UCSD-AML1 (cell line): ENCODE measurements at regions not wholly inside any gene's neighbourhood (a gene's known extent, or its start where the extent isn't known, plus 50 kb on each side); places are given as distances from the start of the nearest gene placed in this dataset.
"Not testable (repeated sequence)": the region's sequence is repeated elsewhere in the genome, so short reads cannot be mapped to it uniquely, and the experiment has no call there.

Experiments
- DNase-seq: peaks from one replicate; lab custom pipeline; 2025; ENCODE audit not compliant: unreplicated experiment; lab: John Stamatoyannopoulos, UW

DNA sequence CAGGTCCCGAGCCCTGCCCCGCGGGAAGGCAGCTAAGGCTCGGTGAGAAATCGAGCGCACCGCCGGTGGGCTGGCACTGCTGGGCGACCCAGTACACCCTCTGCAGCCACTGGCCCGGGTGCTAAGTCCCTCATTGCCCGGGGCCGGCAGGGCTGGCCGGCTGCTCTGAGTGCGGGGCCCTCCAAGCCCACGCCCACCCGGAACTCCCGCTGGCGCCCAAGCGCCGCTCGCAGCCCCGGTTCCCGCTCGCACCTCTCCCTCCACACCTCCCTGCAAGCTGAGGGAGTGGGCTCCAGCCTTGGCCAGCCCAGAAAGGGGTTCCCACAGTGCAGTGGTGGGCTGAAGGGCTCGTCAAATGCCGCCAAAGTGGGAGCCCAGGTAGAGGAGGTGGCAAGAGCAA, 63.2 kb upstream of the IER3 start:
- DNase-seq, result not testable (repeated sequence)

DNA sequence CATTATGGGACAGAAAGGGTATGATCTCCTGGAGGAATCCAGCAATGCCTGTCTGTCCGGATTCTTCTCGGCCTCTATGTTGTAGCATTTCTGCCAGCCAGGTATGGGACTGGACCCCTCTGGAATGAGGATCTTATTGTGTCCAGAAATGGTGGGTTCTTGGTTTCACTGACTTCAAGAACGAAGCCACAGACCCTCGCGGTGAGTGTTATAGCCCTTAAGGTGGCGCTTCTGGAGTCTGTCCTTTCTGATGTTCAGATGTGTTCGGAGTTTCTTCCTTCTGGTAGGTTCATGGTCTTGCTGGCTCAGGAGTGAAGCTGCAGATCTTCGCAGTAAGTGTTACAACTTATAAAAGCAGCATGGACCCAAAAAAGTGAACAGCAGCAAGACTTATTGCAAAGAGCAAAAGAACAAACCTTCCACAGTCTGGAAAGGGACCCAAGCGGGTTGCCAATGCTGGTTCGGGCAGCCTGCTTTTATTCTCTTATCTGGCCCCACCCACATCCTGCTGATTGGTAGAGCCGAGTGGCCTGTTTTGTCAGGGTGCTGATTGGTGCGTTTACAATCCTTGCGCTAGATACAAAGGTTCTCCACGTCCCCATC, 62.3 kb upstream of the IER3 start:
- DNase-seq, result no peak

DNA sequence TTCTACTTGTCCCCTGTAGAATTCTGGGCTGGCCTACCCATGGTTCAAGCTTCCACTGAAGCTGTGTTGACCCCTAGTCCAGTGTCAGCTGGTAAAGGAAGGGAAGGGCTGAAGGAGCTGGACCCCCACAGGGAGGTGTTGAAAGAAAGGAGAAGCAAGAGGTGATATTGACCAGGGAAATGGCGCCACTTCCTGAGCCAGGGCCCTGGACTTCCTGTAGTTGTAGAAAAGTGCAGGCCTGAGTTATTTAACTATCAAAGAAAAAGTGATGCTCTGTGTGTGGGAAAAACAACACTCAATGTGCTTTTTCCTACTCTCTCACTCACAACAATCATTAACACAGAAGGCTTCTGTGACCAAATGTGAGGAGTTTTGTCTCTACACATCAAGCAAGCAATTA, 60.0 kb upstream of the IER3 start:
- DNase-seq, result no peak

DNA sequence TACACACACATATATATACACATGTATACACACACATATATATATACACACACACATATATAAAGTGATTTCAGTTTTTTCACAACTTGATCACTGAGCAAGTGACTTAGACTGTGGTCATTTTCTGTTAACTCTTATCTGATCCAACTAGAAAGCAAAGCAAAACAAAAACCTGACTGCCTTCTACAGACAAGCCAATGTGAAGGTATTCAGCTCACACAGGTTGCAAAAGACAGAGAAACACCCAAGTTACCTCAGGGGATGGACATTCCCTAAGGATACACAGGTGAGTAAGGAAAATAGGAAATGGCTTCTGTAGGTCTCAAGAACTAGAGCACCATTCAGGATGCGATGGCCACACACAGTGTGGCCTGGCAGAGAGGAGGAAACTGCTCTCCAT, 58.4 kb upstream of the IER3 start:
- DNase-seq, result no peak

DNA sequence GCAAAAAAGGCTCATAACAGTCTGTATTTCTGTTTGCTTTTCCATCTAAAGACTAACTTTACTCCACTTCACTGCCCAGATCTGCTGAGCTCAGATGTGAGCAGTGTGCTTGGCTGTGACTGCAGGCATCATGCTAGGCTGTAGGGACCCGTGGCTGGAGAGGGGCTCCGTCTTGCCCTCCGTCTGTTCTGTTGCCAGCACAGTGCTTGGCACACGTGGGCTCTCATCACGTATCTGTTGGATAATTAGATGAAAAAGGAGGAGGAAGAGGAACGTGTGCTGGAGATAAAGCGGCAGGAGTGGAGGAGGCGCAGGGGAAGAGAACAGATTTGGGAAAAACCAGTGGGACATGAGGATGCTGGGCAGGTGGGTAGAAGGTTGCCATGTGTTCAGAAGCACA, 57.6 kb upstream of the IER3 start:
- DNase-seq, result no peak

DNA sequence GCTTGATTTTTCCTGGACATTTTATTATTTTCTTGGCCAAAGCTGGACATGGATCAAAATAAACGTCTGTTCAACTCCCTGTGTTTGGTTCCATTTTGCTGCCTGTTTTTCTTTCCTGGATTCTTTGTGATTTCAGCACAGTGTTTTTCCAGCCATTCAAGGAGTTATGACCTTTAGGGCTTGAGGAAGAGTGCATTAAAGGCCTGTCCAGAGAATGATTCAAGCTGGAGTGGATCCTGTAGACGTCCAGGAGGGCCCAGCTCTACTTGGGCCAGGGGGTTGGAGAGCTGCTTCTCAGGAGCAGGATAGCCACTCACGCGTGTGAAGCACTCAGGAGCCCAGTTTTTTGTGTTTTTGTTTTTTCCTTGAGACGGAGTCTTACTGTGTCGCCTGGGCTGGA, 56.5 kb upstream of the IER3 start:
- no peak for DNase-seq

DNA sequence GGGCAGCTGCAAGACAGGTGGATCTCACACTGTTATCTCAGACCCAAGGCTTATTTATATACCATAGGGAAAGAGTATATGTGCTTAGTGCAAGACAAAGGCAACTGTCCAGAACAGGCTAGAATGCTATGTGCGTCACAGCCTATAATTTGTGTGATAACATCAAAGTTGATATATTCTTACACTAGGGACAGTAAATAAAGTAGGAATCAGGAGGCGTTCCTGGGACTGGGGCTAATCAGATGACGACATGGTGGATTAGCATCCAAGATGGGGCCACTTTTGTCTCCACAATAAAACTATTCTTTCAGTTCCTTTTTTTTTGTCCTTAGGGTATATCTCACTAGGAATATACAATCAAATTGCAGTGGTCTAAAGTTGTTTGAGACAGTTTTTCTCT, 54.9 kb upstream of the IER3 start:
- no peak for DNase-seq

DNA sequence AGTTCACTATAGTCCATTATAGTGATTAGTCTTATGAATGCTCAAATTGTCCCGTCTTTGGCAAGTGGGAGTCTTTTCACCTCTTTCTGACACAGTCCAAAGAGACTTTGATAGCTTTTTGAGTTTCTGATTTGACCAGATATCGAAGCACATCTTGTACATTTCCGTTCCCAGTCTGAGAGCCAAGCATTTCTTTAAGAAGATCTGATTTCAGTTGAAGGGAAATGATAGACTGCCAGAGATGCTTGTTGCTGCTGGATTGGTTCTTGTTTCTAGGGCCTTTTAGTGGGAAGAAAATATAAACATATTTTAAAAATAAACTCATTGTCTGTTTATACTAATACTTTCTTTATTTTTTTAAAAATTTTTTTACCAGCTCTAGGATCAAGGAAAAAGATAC, 54.1 kb upstream of the IER3 start:
- DNase-seq, result no peak

DNA sequence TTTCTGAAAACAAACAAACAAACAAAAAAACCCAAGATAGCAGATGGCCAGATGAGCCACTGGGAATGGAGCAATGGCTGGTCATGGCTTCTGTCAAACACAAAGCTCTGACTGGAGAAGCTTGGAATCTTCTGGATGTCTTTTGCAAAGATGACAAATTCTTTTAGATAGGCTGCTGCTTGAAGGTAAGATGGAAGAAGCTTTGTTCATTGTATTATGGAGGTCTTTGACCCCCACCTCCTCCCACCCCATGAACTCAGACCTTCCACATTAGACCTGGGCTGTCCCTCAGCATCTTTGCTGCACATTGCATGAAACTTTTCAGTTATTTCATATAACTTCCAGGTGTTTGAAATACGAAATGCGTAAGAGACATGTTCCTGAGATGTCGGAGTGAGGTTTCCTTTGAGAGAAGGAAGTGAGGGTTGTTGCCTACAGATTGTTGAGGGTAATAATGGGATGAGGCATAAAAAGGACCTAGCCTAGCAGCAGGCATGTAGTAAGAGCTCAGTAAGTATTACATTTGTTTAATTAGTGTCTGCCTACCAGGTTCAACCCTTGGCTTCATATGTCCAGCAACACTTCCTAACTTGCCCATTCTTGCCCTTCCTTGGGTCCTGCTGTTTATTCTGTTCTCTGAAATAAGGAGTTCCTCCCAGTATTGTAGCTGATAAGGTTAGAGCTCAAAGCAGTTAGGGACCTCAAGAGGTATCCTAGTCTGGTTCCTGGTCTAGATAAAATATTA, 51.4 kb upstream of the IER3 start:
- DNase-seq, result no peak
